Body of pancreas (tissue), 4 donors: ENCODE measurements at regions not wholly inside any gene's neighbourhood (a gene's known extent, or its start where the extent isn't known, plus 50 kb on each side); places are given as distances from the start of the nearest gene placed in this dataset.

Experiments
- ATAC-seq: fragments of 150-250 bp; one replicate; pipeline ENCODE4 v1.9.1; 2016
- DNase-seq, 4 donors: peaks; one replicate each; pipeline ENCODE4 v3.0.0-alpha.2; 2019
- H3K27ac ChIP-seq, 4 donors: fragments of 200-600 bp; sonication (generic); 1 replicate in 3 of 4; 2 replicates in 1 of 4; pipeline versions ENCODE4 v1.5.1 to v1.6.1; 2016 to 2019; ENCODE audit warnings: mild to moderate bottlenecking in 1 of 4, mixed read lengths in 1 of 4, moderate library complexity in 1 of 4
- H3K27me3 ChIP-seq, 2 donors: fragments of 200-600 bp; sonication (generic); one replicate each; pipeline ENCODE4 v1.6.0; 2016; ENCODE audit warnings: mild to moderate bottlenecking in 1 of 2
- H3K36me3 ChIP-seq, 2 donors: fragments of 200-600 bp; sonication (generic); replicated peaks in 1 of 2; 2 replicates each; pipeline ENCODE4 v1.5.1; 2016; ENCODE audit warnings: low read depth in 2 of 2; ENCODE audit not compliant: insufficient read depth in 1 of 2
- H3K4me1 ChIP-seq: fragments of 200-600 bp; sonication (generic); one replicate; pipeline ENCODE4 v1.6.0; 2016
- H3K4me3 ChIP-seq, 2 donors: fragments of 200-600 bp; sonication (generic); 1 replicate in 1 of 2; 2 replicates in 1 of 2; pipeline ENCODE4 v1.5.1; 2016 to 2019
- H3K9me3 ChIP-seq, 3 donors: fragments of 200-600 bp; sonication (generic); 1 replicate in 2 of 3; 2 replicates in 1 of 3; pipeline ENCODE4 v1.5.1; 2016
- CTCF ChIP-seq, 7 experiments: fragments of 450-650 bp in 4 of 7; fragments of 200-600 bp in 3 of 7; sonication (generic) in 3 of 7; IDR thresholded peaks; one replicate each; pipeline ENCODE4 v1.5.1; 2016 to 2019; ENCODE audit warnings: antibody characterized with exemption in 7 of 7
- POLR2A ChIP-seq, 3 donors: fragments of 450-650 bp; IDR thresholded peaks; one replicate each; pipeline ENCODE4 v1.6.1; 2016; ENCODE audit warnings: antibody characterized with exemption in 3 of 3, mild to moderate bottlenecking in 2 of 3
- WGBS, 2 donors: methylation state at CpG; one replicate each; pipeline ENCODE4 v1.1.5; 2017; 5-methylcytosine and 5-hydroxymethylcytosine counted together
- intact Hi-C: fragments of 100-400 bp; cut with DNase I; formaldehyde crosslinking; loops from one replicate; pipeline ENCODE4 v1.15.1; 2023

GRCh38 chr12:130063866-130064265 is 98.4 kb upstream of the FZD10 start:
- TF ChIP-seq CTCF (IDR thresholded peaks at IDR 0.05) (no peak), POLR2A (IDR thresholded peaks at IDR 0.05) (no peak)
- 47 to 73% methylated on average over 1 to 9 of the region's 9 CpGs for WGBS, 2 donors

GRCh38 chr12:130064999-130065398 is 97.3 kb upstream of the FZD10 start:
- H3K4me1 ChIP-seq, result no peaks in the 10 kb centered on the region
- no peaks in the 10 kb centered on the region for H3K9me3 ChIP-seq
- no peak overlapping the region for H3K27ac ChIP-seq
- TF ChIP-seq POLR2A (IDR thresholded peaks at IDR 0.05) (no peak), CTCF (IDR thresholded peaks at IDR 0.05) (no peak)
- 50 to 65% methylated on average over 3 to 4 of the region's 4 CpGs for WGBS, 2 donors
- H3K27me3 ChIP-seq, result no peaks in the 10 kb centered on the region
- H3K36me3 ChIP-seq, result no peaks in the 10 kb centered on the region
- ATAC-seq, result no peak
- intact Hi-C loops, result no loop called here
- no peak for DNase-seq
- H3K4me3 ChIP-seq, result no peak overlapping the region

More at GRCh38 chr12:130063866-130064265, 98.4 kb upstream of the FZD10 start:
- Histone ChIP-seq H3K27me3 (no peaks in the 10 kb centered on the region), H3K4me1 (no peaks in the 10 kb centered on the region), H3K4me3 (no peak overlapping the region), H3K36me3 (no peaks in the 10 kb centered on the region), H3K9me3 (no peaks in the 10 kb centered on the region), H3K27ac (no peak overlapping the region)
- intact Hi-C loops, result no loop called here
- no peak for ATAC-seq
- no peak for DNase-seq

GRCh38 chr12:130066742-130067141 is 95.5 kb upstream of the FZD10 start:
- DNase-seq (no peak), ATAC-seq (no peak)
- TF ChIP-seq CTCF (IDR thresholded peaks at IDR 0.05) (no peak), POLR2A (IDR thresholded peaks at IDR 0.05) (no peak)
- Histone ChIP-seq H3K9me3 (no peaks in the 10 kb centered on the region), H3K4me1 (peaks cover 5% of the 10 kb centered on the region), H3K36me3 (no peaks in the 10 kb centered on the region), H3K27me3 (no peaks in the 10 kb centered on the region), H3K27ac (no peak overlapping the region), H3K4me3 (no peak overlapping the region)
- intact Hi-C loops, result no loop called here
- 70 to 76% methylated on average over 3 to 5 of the region's 5 CpGs for WGBS, 2 donors

GRCh38 chr12:130068741-130069140 is 93.5 kb upstream of the FZD10 start:
- TF ChIP-seq POLR2A (IDR thresholded peaks at IDR 0.05), result no peak
- no peak for TF ChIP-seq CTCF (IDR thresholded peaks at IDR 0.05)
- H3K27ac ChIP-seq, result no peak overlapping the region
- peaks cover 5% of the 10 kb centered on the region for H3K4me1 ChIP-seq
- no peaks in the 10 kb centered on the region for H3K36me3 ChIP-seq
- ATAC-seq, result no peak
- WGBS, 2 donors, result 56 to 66% methylated on average over 11 of the region's 11 CpGs
- H3K9me3 ChIP-seq, result no peaks in the 10 kb centered on the region
- H3K4me3 ChIP-seq, result no peak overlapping the region
- no peak for DNase-seq
- intact Hi-C loops, result no loop called here
- H3K27me3 ChIP-seq, result no peaks in the 10 kb centered on the region

- 21 to 34% methylated on average over 10 to 21 of the region's 21 CpGs for WGBS, 2 donors
- H3K4me1 ChIP-seq, result peaks cover 5% of the 10 kb centered on the region
- DNase-seq, result peak; percentile 32 to 52 (median 41)
- no peak for TF ChIP-seq CTCF (IDR thresholded peaks at IDR 0.05)
- TF ChIP-seq POLR2A (IDR thresholded peaks at IDR 0.05), result peak in 2 of 3 donors; percentile 26 to 51
- H3K4me3 ChIP-seq, result no peak overlapping the region
- intact Hi-C loops, result no loop called here
- H3K36me3 ChIP-seq, result no peaks in the 10 kb centered on the region
- no peaks in the 10 kb centered on the region for H3K27me3 ChIP-seq
- peak overlapping the region in 3 of 4 donors; percentile 17 to 73 (median 48) for H3K27ac ChIP-seq
- H3K9me3 ChIP-seq, result no peaks in the 10 kb centered on the region
- ATAC-seq, result peak; percentile 77
These were observed 92.1 kb upstream of the FZD10 start for GRCh38 chr12:130070126-130070611.
